ENCODE measurements at regions not wholly inside any gene's neighbourhood (a gene's known extent, or its start where the extent isn't known, plus 50 kb on each side); places are given as distances from the start of the nearest gene placed in this dataset.

- Histone ChIP-seq H3K4me1 (ENCODE audit: insufficient read depth, low read length, severe bottlenecking) (no peaks in the 10 kb centered on the region), H3K4me2 (ENCODE audit: low read length) (no peak overlapping the region), H3K27ac (ENCODE audit: low read depth, low read length, poor library complexity, severe bottlenecking) (no peak overlapping the region), H3K79me2 (ENCODE audit: insufficient read depth, low read length) (no peaks in the 10 kb centered on the region), H3K27me3 (ENCODE audit: insufficient read depth, low read length) (no peaks in the 10 kb centered on the region), H3K9me3 (ENCODE audit: low read length) (no peaks in the 10 kb centered on the region), H3F3A (ENCODE audit: insufficient read depth, low read length) (no peaks in the 10 kb centered on the region), H3K4me3 (ENCODE audit: low read depth, low read length, poor library complexity, severe bottlenecking) (no peak overlapping the region), H3K36me3 (ENCODE audit: insufficient read depth, low read length) (no peaks in the 10 kb centered on the region), H4K20me1 (ENCODE audit: insufficient read depth, low read length) (no peaks in the 10 kb centered on the region), H2AFZ (ENCODE audit: low read length) (no peak overlapping the region), H3K9ac (ENCODE audit: low read length) (no peak overlapping the region), H3K9me2 (ENCODE audit: low read depth, low read length) (no peaks in the 10 kb centered on the region)
- TF ChIP-seq CTCF (IDR thresholded peaks at IDR 0.05; ENCODE audit: low read length) (no peak), EZH2 (IDR thresholded peaks at IDR 0.05; ENCODE audit: borderline replicate concordance, low read length) (no peak)
These were observed 329.6 kb upstream of the B3GAT1 start for GRCh38 chr11:134741453-134742223.

DNA sequence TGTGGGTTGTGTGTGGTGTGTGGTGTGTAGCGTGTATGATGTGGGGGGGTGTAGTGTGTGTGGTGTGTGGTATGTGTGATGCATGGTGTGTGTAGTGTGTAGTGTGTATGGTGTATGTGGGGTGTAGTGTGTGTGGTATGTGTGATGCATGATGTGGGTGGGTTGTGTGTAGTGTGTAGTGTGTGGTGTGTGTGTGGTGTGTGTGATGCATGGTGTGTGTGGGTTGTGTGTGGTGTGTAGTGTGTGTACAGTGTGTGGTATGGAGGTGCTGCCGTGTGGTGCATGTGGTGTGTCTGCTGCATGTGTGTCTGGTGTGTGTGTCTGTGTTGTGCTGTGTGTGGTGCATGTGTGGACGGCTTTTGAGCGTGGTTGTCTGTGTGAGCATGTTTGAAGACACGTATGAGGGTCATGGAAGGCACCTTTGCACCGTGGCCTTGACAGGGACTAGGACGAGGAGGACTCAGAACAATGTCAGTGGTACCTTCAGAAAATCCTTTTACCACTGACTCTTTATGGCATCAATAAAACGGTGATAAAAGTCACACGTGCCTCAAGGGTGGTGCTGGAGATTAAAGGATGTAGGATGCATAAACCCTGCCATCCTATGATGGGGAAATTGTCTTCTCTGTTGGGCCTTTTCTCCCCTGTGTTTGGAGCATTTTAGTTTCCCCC is 328.7 kb upstream of the B3GAT1 start:
- TF ChIP-seq EZH2 (IDR thresholded peaks at IDR 0.05; ENCODE audit: borderline replicate concordance, low read length) (no peak), CTCF (IDR thresholded peaks at IDR 0.05; ENCODE audit: low read length) (no peak)
- no peaks in the 10 kb centered on the region for H3K4me1 ChIP-seq (ENCODE audit: insufficient read depth, low read length, severe bottlenecking)
- H2AFZ ChIP-seq (ENCODE audit: low read length), result no peak overlapping the region
- H3K4me3 ChIP-seq (ENCODE audit: low read depth, low read length, poor library complexity, severe bottlenecking), result no peak overlapping the region
- no peaks in the 10 kb centered on the region for H3K27me3 ChIP-seq (ENCODE audit: insufficient read depth, low read length)
- no peaks in the 10 kb centered on the region for H3K9me2 ChIP-seq (ENCODE audit: low read depth, low read length)
- H3F3A ChIP-seq (ENCODE audit: insufficient read depth, low read length), result no peaks in the 10 kb centered on the region
- H3K36me3 ChIP-seq (ENCODE audit: insufficient read depth, low read length), result no peaks in the 10 kb centered on the region
- H3K9me3 ChIP-seq (ENCODE audit: low read length), result no peaks in the 10 kb centered on the region
- H3K27ac ChIP-seq (ENCODE audit: low read depth, low read length, poor library complexity, severe bottlenecking), result no peak overlapping the region
- no peaks in the 10 kb centered on the region for H3K79me2 ChIP-seq (ENCODE audit: insufficient read depth, low read length)
- H3K4me2 ChIP-seq (ENCODE audit: low read length), result no peak overlapping the region
- H3K9ac ChIP-seq (ENCODE audit: low read length), result no peak overlapping the region
- H4K20me1 ChIP-seq (ENCODE audit: insufficient read depth, low read length), result no peaks in the 10 kb centered on the region

- no peaks in the 10 kb centered on the region for H3F3A ChIP-seq (ENCODE audit: insufficient read depth, low read length)
- no peaks in the 10 kb centered on the region for H3K9me3 ChIP-seq (ENCODE audit: low read length)
- no peak overlapping the region for H3K4me3 ChIP-seq (ENCODE audit: low read depth, low read length, poor library complexity, severe bottlenecking)
- no peaks in the 10 kb centered on the region for H3K4me1 ChIP-seq (ENCODE audit: insufficient read depth, low read length, severe bottlenecking)
- no peak overlapping the region for H3K9ac ChIP-seq (ENCODE audit: low read length)
- H3K79me2 ChIP-seq (ENCODE audit: insufficient read depth, low read length), result no peaks in the 10 kb centered on the region
- H3K9me2 ChIP-seq (ENCODE audit: low read depth, low read length), result no peaks in the 10 kb centered on the region
- H3K36me3 ChIP-seq (ENCODE audit: insufficient read depth, low read length), result no peaks in the 10 kb centered on the region
- H4K20me1 ChIP-seq (ENCODE audit: insufficient read depth, low read length), result no peaks in the 10 kb centered on the region
- H3K27me3 ChIP-seq (ENCODE audit: insufficient read depth, low read length), result no peaks in the 10 kb centered on the region
- TF ChIP-seq EZH2 (IDR thresholded peaks at IDR 0.05; ENCODE audit: borderline replicate concordance, low read length) (no peak), CTCF (IDR thresholded peaks at IDR 0.05; ENCODE audit: low read length) (no peak)
- H2AFZ ChIP-seq (ENCODE audit: low read length), result no peak overlapping the region
- no peak overlapping the region for H3K27ac ChIP-seq (ENCODE audit: low read depth, low read length, poor library complexity, severe bottlenecking)
- no peak overlapping the region for H3K4me2 ChIP-seq (ENCODE audit: low read length)
These were observed 327.1 kb upstream of the B3GAT1 start for GRCh38 chr11:134739136-134739535.

Data from OCI-LY1 (cell line).